AG20443 (cell line): ENCODE measurements at regions not wholly inside any gene's neighbourhood (a gene's known extent, or its start where the extent isn't known, plus 50 kb on each side); places are given as distances from the start of the nearest gene placed in this dataset.

Source experiments
- DNase-seq: peaks from one replicate; pipeline ENCODE4 v3.0.0; 2012; ENCODE audit warnings: low spot score, mixed read lengths

DNA sequence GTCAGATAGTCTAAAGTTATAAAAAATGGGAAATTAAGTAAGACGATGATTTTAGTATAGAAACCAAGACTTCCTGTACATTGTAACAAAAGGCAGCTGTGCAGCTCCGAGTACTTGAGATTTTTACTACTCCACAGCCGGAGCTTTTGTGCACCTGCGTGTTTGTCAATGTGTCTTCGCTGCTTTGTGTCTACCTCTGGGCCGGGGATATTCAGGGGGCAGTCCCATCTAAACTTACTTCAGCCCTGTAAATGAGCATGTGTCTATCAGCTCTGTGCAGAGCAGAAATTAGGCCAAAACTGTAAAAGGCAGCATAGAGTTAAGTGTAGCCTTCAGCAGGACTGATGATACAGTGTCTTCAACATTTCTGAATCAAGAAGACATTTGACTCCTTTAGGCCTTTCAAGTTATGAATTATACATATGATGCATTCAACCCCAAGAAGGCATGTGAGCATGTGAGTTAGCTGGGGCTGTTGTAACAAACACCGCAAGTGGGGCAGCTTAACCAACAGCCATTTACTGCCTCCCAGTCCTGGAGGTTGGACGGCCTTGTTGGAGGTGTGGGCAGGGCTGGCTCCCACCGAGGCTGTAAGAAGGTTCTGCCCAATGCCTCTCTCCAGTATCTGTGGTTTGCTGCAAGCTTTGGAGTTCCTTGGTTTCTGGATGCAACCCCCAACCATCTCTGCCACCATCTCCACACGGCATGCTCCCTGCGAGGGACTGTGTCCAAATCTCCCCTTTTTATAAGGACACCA is 191.0 kb upstream of the IRS2 start:
- no peak for DNase-seq

DNA sequence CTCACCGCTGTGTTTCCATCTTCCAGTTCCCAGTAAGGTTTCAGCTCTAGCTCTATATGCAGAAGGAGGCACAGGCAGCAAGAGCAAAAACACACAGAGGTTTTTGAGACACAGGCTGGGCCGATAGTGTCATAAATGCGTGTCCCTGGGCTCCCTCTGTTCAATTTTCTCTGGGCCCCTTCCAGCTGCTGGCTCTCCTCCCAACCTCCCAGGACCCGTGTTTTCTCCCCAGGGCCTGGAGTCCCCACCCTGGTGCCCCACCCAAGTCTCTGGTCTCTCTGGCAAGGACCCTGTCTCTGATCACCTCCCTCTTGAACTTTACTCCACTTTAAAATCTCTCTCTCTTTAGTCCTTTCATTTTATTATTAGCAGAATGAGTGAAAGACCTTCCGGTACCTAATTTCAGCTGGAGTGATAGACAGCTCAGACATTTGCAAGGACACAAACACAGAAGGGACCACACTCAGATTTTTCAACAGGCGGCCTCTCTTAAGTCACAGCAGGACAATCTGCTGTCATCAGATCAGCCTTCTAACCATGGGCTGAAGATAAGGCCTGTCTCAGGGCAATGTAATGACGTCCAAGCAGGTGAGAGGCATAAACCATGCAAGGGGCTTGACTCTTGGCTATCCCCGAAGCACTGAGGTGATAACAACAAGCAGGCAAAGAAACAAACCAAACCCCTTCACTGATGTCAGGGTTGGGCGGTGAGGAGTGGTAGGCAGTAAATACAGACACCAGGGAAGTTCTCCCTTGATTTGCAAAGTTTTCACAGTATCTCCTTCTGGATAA is 190.0 kb upstream of the IRS2 start:
- DNase-seq, result no peak

- peak; percentile 12 for DNase-seq
Measured at GRCh38 chr13:109974354-109974753, 188.0 kb upstream of the IRS2 start.

DNA sequence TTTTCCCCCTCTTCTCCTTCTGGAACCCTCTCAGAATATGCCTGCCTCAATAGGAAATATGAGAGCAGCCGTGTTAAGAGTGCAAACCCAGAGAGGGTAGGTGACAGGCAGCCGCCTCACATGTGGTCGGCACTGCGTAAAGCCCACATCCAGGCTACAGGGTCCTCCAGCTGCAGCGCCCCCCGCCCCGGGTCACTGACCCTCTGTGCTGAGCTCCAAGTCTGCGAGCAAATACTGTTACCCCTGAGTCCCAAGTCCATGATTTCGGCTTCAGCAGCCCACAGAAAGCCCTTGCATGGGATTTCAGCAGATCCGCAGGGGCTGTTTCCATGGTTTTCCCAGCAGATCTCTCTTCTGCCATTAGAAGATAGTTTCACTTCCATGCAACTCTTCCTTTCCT is 186.9 kb upstream of the IRS2 start:
- no peak for DNase-seq

GRCh38 chr13:109971456-109972090 is 185.2 kb upstream of the IRS2 start:
- peak; percentile 55 for DNase-seq

DNA sequence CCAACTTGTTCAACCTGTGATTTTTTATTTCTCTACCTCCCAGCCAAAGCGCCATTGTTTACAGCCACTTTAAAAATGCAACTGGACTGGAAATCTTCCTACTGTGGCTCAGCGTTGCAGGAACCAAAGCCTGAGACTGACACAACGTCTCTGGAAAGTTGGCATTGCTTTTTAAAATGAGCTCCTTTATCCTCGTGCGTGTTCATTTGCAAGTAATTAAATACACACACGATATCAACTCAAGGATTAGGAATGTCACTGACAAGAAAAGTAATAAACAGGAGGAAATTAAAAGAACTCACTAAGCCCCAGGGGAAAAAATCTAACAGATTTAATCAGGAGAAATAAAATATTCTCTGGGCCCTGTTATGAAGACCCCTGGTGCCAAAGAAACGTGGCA is 184.6 kb upstream of the IRS2 start:
- DNase-seq, result peak; percentile 59

GRCh38 chr13:109968876-109969577 is 182.6 kb upstream of the IRS2 start:
- DNase-seq, result peak; percentile 25

DNA sequence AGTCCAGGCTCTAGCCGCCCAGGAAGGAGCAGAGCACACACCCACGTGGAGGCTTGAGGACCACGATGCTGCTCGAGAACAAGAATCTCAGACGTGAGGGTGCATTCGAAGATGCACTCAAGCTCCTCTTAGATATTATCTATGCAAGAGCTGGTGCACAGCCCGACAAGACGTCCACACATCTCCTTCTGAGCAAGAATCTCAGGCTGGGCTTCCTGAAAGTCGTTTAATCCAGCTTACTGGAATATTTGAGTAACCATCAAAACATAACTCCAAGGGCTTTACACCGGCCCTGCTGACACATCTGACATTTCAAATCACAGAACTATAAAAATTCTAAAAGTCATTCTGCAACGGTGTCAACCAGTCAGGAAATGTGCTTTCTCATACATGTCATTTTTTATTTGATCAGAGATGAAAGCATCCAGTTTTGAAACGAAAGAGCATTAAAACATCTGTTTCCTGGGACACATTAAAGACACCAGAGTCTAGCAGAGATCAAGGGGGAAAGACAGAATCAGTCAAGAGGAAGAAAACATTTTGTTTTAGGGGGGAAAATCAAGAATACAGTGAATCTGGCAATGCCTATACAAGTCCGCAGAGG is 177.7 kb upstream of the IRS2 start:
- DNase-seq, result no peak

GRCh38 chr13:109963384-109963783 is 177.0 kb upstream of the IRS2 start:
- DNase-seq, result no peak

- DNase-seq, result no peak
Measured at GRCh38 chr13:109959903-109960302, 173.5 kb upstream of the IRS2 start.

DNA sequence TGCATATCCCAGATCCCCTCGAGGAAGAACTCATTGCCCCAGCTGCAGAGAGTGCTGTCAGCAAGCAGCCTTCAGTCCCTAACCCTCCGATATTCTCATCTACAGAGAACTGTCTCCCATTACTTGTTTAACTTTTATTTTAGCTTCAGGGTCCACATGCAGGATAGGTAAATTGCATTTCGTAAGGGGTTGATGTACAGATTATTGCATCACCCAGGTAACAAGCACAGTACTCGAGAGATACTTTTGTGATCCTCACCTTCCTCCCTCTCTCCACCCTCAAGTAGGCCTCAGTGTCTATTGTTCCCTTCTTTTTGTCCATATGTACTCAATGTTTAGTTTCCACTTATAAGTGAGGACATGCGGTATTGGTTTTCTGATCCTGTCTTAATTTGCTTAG is 171.5 kb upstream of the IRS2 start:
- DNase-seq, result no peak

- DNase-seq, result peak; percentile 46
Measured at GRCh38 chr13:109955598-109955997, 169.2 kb upstream of the IRS2 start.

DNA sequence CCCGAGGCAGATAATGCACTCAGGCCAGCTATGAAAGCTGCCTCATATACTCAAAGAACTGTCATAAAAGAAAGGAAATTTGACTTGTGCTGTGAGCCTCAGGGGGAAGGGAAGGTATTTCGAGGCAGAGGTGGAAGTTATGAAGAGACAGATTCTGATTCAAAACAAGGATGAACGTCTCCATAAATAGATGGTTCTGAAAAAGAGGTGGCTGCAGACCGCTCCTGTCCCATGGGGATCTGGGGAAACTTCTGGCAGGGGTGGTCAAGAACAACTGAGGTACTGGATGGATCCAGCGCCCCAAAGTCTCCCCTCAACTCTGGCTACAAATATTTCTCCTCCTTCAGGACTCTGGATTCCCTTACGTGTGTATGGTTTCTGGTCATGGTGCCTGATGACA is 168.1 kb upstream of the IRS2 start:
- DNase-seq, result no peak

GRCh38 chr13:109951491-109951890 is 165.1 kb upstream of the IRS2 start:
- DNase-seq, result no peak

DNA sequence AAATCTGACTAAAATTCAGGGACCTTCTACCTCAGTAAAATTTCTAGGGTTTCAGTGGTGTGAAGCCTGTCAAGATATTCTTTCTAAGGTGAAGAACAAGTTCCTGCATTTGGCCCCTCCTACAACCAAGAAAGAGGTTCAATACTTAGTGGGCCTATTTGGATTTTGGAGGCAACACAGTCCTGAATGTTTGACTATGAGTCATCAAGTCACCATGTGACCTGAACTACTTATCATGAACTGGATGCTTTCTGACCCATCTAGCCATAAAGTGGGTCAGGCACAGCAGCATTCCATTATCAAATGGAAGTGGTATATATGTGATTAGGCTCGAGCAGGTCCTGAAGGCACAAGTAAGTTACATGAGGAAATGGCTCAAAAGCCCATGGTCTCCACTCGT is 163.0 kb upstream of the IRS2 start:
- DNase-seq, result no peak

DNA sequence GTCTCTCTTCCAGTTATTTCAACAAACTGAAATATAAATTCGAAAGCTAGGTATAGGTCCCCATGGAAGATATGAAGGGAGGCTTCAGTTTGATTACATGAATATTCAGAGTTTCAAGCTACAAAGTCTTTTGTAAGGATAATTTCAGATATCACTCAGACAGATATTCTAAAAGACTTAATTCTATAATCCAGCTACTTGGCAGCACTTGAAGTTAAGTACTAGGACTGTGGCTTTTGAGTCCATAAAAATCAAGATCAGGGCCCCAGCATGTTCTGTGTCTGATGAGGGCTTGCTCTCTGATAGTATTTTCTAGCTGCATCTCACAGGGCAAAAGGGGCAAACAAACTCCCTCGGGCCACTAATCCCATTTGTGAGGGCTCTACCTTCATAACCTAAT is 160.6 kb upstream of the IRS2 start:
- no peak for DNase-seq

DNA sequence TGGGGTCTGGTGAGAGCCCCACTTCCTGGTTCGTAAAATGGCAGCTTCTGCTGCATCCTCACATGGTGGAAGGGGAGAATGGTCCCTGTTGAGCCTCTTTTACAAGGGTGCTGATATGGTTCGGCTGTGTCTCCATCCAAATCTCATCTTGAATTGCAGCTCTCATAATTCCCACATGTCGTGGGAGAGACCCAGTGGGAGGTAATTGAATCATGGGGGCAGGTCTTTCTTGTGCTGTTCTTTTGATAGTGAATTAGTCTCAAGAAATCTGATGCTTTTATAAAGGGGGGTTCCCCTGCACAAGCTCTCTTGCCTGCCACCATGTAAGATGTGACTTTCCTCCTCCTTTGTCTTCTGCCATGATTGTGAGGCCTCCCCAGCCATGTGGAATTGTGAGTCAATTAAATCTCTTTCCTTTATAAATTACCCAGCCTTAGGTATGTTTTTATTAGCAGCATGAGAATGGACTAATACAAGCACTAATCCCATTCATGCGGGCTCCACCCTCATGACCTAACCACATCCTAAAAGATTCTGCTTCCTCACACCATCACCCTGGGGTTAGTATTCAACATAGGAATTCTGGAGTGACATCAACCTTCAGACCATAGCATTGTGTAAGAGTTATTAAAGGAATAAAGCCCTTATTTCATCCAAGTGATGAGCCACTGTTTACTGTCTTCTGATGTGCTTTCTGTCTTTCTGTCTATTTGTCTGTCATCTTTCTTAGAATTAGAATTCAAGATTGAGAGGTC is 159.0 kb upstream of the IRS2 start:
- peak; percentile 80 for DNase-seq

GRCh38 chr13:109941951-109942350 is 155.6 kb upstream of the IRS2 start:
- DNase-seq, result peak; percentile 44

DNA sequence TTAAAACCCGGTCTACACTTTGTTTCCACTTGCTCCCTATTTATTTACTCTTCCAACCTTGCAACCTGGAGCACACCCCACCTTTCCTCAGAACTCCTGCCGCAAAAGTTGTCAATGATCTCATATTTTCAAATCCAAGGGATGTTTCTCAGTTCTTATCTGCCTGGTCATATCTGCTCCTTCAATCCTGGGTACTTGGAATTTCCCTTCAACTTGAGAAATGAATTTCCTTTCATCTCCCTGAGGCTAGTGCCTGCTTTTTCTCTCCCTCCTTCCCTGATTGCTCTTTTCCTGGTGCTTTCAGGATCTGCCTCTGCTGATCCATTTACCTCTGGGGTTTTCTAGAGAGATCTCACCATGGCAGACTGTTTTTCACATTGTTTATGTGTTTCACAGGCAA is 154.8 kb upstream of the IRS2 start:
- no peak for DNase-seq

- no peak for DNase-seq
Measured at GRCh38 chr13:109940637-109941036, 154.3 kb upstream of the IRS2 start.

DNA sequence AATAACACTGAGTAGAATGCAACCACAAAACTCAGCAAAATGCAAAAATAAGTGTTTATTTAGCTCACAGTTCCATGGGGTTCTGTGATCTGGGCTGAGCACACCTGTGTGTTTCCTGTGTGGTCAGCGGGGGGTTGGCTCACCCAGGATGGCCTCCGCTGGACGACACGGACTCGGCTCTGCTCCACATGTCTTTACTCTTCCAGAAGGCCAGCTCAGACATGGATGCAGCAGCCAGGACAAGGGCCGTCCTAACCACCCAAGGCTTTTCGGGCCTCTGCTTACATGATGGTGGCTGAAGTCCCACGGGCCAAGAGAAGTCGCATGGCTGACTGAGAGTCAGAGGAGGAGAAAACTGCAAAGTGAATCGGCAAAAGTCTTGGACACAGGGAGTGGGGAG is 153.5 kb upstream of the IRS2 start:
- no peak for DNase-seq
